ENCODE measurements at regions not wholly inside any gene's neighbourhood (a gene's known extent, or its start where the extent isn't known, plus 50 kb on each side); places are given as distances from the start of the nearest gene placed in this dataset.

- no peak for TF ChIP-seq ZBTB7A (IDR thresholded peaks at IDR 0.05; ENCODE audit: low read depth)
- no peak for TF ChIP-seq CREB1 (IDR thresholded peaks at IDR 0.05; ENCODE audit: low read depth)
- TF ChIP-seq YY1 (IDR thresholded peaks at IDR 0.05; ENCODE audit: low read depth), result no peak
- no peak for TF ChIP-seq EGR1 (IDR thresholded peaks at IDR 0.05)
- no peak for TF ChIP-seq USF1 (IDR thresholded peaks at IDR 0.05)
- TF ChIP-seq CEBPB (IDR thresholded peaks at IDR 0.05), result no peak
- no peak for TF ChIP-seq TAF1 (IDR thresholded peaks at IDR 0.05; ENCODE audit: low read depth)
- no peak for TF ChIP-seq RAD21 (IDR thresholded peaks at IDR 0.05; ENCODE audit: low read depth)
- no peak for TF ChIP-seq FOXM1 (IDR thresholded peaks at IDR 0.05; ENCODE audit: borderline replicate concordance, low read depth)
- no peak for TF ChIP-seq EP300 (IDR thresholded peaks at IDR 0.05; ENCODE audit: borderline replicate concordance)
- TF ChIP-seq REST (IDR thresholded peaks at IDR 0.05; ENCODE audit: low read depth), result no peak
Measured at GRCh38 chr2:7594211-7594610, 677.0 kb downstream of the RNF144A start.

- no peak for TF ChIP-seq TAF1 (IDR thresholded peaks at IDR 0.05; ENCODE audit: low read depth)
- TF ChIP-seq NFIC (IDR thresholded peaks at IDR 0.05), result no peak
- TF ChIP-seq ZBTB7A (IDR thresholded peaks at IDR 0.05; ENCODE audit: low read depth), result no peak
- TF ChIP-seq MAX (IDR thresholded peaks at IDR 0.05), result no peak
- no peak for TF ChIP-seq TEAD4 (IDR thresholded peaks at IDR 0.05)
- TF ChIP-seq USF1 (IDR thresholded peaks at IDR 0.05), result no peak
- no peak for TF ChIP-seq RAD21 (IDR thresholded peaks at IDR 0.05; ENCODE audit: low read depth)
- no peak for TF ChIP-seq TCF12 (IDR thresholded peaks at IDR 0.05; ENCODE audit: low read depth)
- TF ChIP-seq YY1 (IDR thresholded peaks at IDR 0.05; ENCODE audit: low read depth), result no peak
- TF ChIP-seq CREB1 (IDR thresholded peaks at IDR 0.05; ENCODE audit: low read depth), result no peak
- TF ChIP-seq REST (IDR thresholded peaks at IDR 0.05; ENCODE audit: low read depth), result no peak
- TF ChIP-seq EP300 (IDR thresholded peaks at IDR 0.05; ENCODE audit: borderline replicate concordance), result no peak
- no peak for TF ChIP-seq FOXM1 (IDR thresholded peaks at IDR 0.05; ENCODE audit: borderline replicate concordance, low read depth)
- TF ChIP-seq EGR1 (IDR thresholded peaks at IDR 0.05), result no peak
- TF ChIP-seq CEBPB (IDR thresholded peaks at IDR 0.05), result no peak
Measured at GRCh38 chr2:7595206-7595605, 678.0 kb downstream of the RNF144A start.

- TF ChIP-seq NFIC (IDR thresholded peaks at IDR 0.05), result no peak
- TF ChIP-seq FOXM1 (IDR thresholded peaks at IDR 0.05; ENCODE audit: borderline replicate concordance, low read depth), result no peak
- TF ChIP-seq USF1 (IDR thresholded peaks at IDR 0.05), result no peak
- TF ChIP-seq MAX (IDR thresholded peaks at IDR 0.05), result no peak
- no peak for TF ChIP-seq TAF1 (IDR thresholded peaks at IDR 0.05; ENCODE audit: low read depth)
- no peak for TF ChIP-seq RAD21 (IDR thresholded peaks at IDR 0.05; ENCODE audit: low read depth)
- no peak for TF ChIP-seq YY1 (IDR thresholded peaks at IDR 0.05; ENCODE audit: low read depth)
- no peak for TF ChIP-seq TCF12 (IDR thresholded peaks at IDR 0.05; ENCODE audit: low read depth)
- no peak for TF ChIP-seq CEBPB (IDR thresholded peaks at IDR 0.05)
- no peak for TF ChIP-seq REST (IDR thresholded peaks at IDR 0.05; ENCODE audit: low read depth)
- no peak for TF ChIP-seq EGR1 (IDR thresholded peaks at IDR 0.05)
- TF ChIP-seq EP300 (IDR thresholded peaks at IDR 0.05; ENCODE audit: borderline replicate concordance), result no peak
- TF ChIP-seq CREB1 (IDR thresholded peaks at IDR 0.05; ENCODE audit: low read depth), result no peak
- no peak for TF ChIP-seq ZBTB7A (IDR thresholded peaks at IDR 0.05; ENCODE audit: low read depth)
Measured at GRCh38 chr2:7598402-7598801, 681.2 kb downstream of the RNF144A start.
